ENCODE measurements at regions not wholly inside any gene's neighbourhood (a gene's known extent, or its start where the extent isn't known, plus 50 kb on each side); places are given as distances from the start of the nearest gene placed in this dataset.

GRCh38 chr11:69563306-69563705 is 77.7 kb upstream of the CCND1 start:
- DNase-seq (no peak), ATAC-seq (replicated peaks) (no peak)
- no peak overlapping the region for H3K27ac Mint-ChIP-seq
- peaks cover 0 to 6% of the 10 kb centered on the region in 2 donors for H3K9me3 Mint-ChIP-seq
- peaks cover 8 to 9% of the 10 kb centered on the region in 2 donors for H3K27me3 Mint-ChIP-seq
- no peaks in the 10 kb centered on the region for H3K4me1 Mint-ChIP-seq
- H3K36me3 Mint-ChIP-seq = peaks cover 0 to 5% of the 10 kb centered on the region in 2 donors
- H3K4me3 Mint-ChIP-seq = no peak overlapping the region

- Mint-ChIP-seq H3K27me3 (peaks cover 14 to 15% of the 10 kb centered on the region in 2 donors), H3K27ac (no peak overlapping the region), H3K4me1 (no peaks in the 10 kb centered on the region), H3K9me3 (peaks cover 0 to 6% of the 10 kb centered on the region in 2 donors), H3K4me3 (no peak overlapping the region), H3K36me3 (peaks cover 0 to 5% of the 10 kb centered on the region in 2 donors)
- DNase-seq = no peak
- ATAC-seq (replicated peaks) = no peak
These were observed 76.8 kb upstream of the CCND1 start for GRCh38 chr11:69563946-69564775.

DNA sequence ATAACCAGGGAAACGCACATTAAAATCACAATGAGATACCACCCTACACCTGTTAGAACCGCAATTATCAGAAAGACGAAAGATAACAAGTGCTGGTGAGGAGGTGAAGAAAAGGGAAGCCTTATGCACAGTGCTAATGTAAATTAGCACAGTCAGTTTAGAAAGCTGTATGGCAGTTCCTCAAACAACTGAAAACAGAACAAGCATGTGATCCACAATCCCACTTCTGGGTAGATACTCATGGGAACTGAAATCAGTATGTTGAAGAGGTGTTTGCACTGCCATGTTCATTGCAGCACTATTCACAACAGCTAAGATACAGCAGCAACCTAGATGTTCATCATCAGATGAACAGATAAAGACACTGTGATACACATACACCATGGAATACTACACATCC is 75.0 kb upstream of the CCND1 start:
- no peaks in the 10 kb centered on the region for H3K4me1 Mint-ChIP-seq
- no peak for DNase-seq
- H3K36me3 Mint-ChIP-seq = peaks cover 0 to 5% of the 10 kb centered on the region in 2 donors
- H3K27me3 Mint-ChIP-seq = peaks cover 14 to 23% of the 10 kb centered on the region in 2 donors
- peaks cover 0 to 6% of the 10 kb centered on the region in 2 donors for H3K9me3 Mint-ChIP-seq
- peak; percentile 42 to 51 for ATAC-seq (replicated peaks)
- no peak overlapping the region for H3K27ac Mint-ChIP-seq
- no peak overlapping the region for H3K4me3 Mint-ChIP-seq

DNA sequence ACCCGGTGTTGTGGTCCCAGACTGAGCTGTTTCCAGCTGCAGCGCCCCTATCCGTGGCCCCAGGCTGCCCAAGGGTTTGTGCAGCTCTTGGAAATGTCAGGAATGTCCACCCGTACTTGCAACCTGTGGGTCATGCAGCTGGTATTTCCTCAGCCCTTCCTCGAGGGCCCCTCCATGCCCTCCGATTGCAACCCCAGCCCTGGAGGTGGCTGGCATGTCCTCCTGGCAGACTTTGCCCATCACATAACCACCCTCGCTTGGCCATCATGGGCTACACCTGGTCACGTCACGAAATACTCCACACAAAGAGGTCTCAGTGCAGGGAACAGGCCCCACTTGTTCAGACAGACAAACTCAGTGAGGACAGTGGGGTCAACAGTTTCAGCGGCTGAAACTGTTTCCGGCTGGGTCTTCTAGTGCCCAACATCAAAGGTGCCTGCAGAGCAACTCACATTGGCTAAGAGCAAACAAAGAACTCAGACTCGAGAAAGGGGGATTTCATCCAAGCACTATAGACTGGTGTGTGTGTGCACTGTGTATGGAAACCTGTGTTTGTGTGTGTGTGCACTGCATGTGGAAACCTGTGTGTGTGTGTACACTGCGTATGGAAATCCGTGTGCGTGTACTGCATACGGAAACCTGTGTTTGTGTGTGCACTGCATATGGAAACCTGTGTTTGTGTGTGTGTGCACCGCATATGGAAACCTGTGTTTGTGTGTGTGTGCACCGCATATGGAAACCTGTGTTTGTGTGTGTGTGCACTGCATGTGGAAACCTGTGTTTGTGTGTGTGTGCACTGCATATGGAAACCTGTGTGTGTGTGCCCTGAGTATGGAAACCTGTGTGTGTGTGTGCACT is 72.8 kb upstream of the CCND1 start:
- no peak for DNase-seq
- Mint-ChIP-seq H3K27me3 (peaks cover 27 to 28% of the 10 kb centered on the region in 2 donors), H3K4me3 (no peak overlapping the region), H3K27ac (no peak overlapping the region), H3K9me3 (peaks cover 0 to 4% of the 10 kb centered on the region in 2 donors), H3K36me3 (no peaks in the 10 kb centered on the region), H3K4me1 (no peaks in the 10 kb centered on the region)
- no peak for ATAC-seq (replicated peaks)

DNA sequence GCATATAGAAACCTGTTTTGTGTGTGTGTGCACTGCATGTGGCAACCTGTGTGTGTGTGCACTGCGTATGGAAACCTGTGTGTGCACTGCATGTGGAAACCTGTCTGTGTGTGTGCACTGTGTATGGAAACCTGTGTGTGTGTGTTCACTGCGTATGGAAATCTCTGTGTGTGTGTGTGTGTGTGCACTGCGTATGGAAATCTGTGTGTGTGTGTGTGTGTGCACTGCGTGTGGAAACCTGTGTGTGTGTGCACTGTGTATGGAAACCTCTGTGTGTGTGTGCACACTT is 72.2 kb upstream of the CCND1 start:
- H3K27ac Mint-ChIP-seq = no peak overlapping the region
- ATAC-seq (replicated peaks) = no peak
- no peak overlapping the region for H3K4me3 Mint-ChIP-seq
- H3K4me1 Mint-ChIP-seq = no peaks in the 10 kb centered on the region
- peaks cover 28% of the 10 kb centered on the region in 2 donors for H3K27me3 Mint-ChIP-seq
- no peak for DNase-seq
- no peaks in the 10 kb centered on the region for H3K36me3 Mint-ChIP-seq
- peaks cover 0 to 4% of the 10 kb centered on the region in 2 donors for H3K9me3 Mint-ChIP-seq

DNA sequence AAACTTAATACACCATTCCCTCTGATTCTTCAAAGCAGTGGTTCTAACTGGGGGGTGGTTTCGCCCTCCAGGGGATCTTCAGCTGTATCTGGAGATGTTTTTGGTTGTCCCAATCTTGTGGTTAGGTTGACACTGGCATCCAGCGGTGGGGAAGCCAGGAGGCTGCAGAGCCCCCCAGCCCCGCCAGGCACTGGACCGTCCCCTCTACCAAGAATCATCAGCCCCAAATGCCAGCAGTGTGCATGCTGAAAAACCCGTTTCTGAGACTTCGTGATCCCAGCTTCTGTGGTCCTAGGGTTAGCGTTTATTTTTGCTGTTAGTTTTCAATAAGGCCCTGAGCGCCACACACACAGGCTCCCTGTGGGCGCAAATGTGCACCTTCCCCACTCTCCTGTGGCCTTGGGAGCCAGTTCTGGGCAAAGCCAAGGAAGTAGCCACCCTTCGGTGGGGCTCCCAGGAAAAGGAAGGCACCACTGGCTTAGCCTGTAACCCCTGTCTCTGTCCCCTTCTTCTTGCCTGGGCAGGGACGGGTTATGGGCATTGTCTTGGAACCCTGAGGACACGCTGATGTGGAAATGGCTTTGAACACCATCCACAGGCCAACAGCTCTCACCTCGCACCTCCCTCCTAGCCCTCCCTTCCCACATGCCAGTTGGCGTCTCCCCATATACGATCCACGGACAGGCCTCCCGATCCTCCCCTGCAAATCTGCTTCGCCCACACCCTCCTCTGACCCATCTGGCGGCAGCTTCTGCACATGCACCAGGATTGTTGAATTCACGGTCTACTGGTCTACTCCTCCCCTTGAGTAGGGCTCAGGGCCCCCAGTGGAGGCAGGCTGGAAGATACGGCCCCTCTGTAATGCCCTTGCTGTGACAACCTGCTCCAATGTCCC is 71.4 kb upstream of the CCND1 start:
- no peak for DNase-seq
- Mint-ChIP-seq H3K27me3 (peaks cover 24 to 28% of the 10 kb centered on the region in 2 donors), H3K9me3 (peaks cover 0 to 4% of the 10 kb centered on the region in 2 donors), H3K4me3 (no peak overlapping the region), H3K27ac (no peak overlapping the region), H3K36me3 (no peaks in the 10 kb centered on the region), H3K4me1 (no peaks in the 10 kb centered on the region)
- no peak for ATAC-seq (replicated peaks)

- Mint-ChIP-seq H3K27me3 (peaks cover 35 to 53% of the 10 kb centered on the region in 2 donors), H3K4me3 (no peak overlapping the region), H3K36me3 (no peaks in the 10 kb centered on the region), H3K9me3 (no peaks in the 10 kb centered on the region), H3K27ac (no peak overlapping the region), H3K4me1 (no peaks in the 10 kb centered on the region)
- no peak for DNase-seq
- no peak for ATAC-seq (replicated peaks)
These were observed 68.6 kb upstream of the CCND1 start for GRCh38 chr11:69572233-69572860.

DNA sequence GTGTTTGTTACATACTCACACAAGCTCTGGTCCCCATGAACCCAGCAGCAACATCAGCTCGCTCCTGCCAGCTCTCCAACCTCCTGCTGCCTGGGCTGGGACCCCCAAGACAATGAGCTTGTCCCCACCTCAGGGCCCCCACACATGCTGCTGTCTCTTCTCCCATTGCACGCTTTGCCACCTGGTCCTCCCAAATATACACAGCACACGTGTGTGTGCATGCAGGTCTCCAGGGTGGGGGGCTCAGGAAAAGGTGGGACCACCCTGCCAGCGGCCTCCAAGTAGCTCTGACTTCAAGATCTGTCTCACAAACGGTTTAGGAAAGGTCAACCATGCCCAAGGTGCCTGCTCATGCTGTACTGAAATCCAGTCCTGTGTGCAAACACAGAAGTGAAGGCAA is 68.1 kb upstream of the CCND1 start:
- peaks cover 39 to 58% of the 10 kb centered on the region in 2 donors for H3K27me3 Mint-ChIP-seq

GRCh38 chr11:69573761-69574607 is 67.0 kb upstream of the CCND1 start:
- Mint-ChIP-seq H3K36me3 (no peaks in the 10 kb centered on the region), H3K4me1 (no peaks in the 10 kb centered on the region), H3K9me3 (no peaks in the 10 kb centered on the region), H3K4me3 (no peak overlapping the region), H3K27ac (no peak overlapping the region), H3K27me3 (peaks cover 35 to 56% of the 10 kb centered on the region in 2 donors)
- ATAC-seq (replicated peaks) (no peak), DNase-seq (no peak)

More for the DNA sequence above, 68.1 kb upstream of the CCND1 start:
- no peaks in the 10 kb centered on the region for H3K4me1 Mint-ChIP-seq
- H3K36me3 Mint-ChIP-seq = no peaks in the 10 kb centered on the region
- no peak for DNase-seq
- H3K9me3 Mint-ChIP-seq = no peaks in the 10 kb centered on the region
- no peak overlapping the region for H3K4me3 Mint-ChIP-seq
- H3K27ac Mint-ChIP-seq = no peak overlapping the region
- no peak for ATAC-seq (replicated peaks)

- ATAC-seq (replicated peaks) (no peak), DNase-seq (no peak)
- no peak overlapping the region for H3K27ac Mint-ChIP-seq
- no peaks in the 10 kb centered on the region for H3K36me3 Mint-ChIP-seq
- H3K9me3 Mint-ChIP-seq = no peaks in the 10 kb centered on the region
- peaks cover 34 to 51% of the 10 kb centered on the region in 2 donors for H3K27me3 Mint-ChIP-seq
- H3K4me1 Mint-ChIP-seq = no peaks in the 10 kb centered on the region
- no peak overlapping the region for H3K4me3 Mint-ChIP-seq
These were observed 66.2 kb upstream of the CCND1 start for GRCh38 chr11:69574608-69575255.

DNA sequence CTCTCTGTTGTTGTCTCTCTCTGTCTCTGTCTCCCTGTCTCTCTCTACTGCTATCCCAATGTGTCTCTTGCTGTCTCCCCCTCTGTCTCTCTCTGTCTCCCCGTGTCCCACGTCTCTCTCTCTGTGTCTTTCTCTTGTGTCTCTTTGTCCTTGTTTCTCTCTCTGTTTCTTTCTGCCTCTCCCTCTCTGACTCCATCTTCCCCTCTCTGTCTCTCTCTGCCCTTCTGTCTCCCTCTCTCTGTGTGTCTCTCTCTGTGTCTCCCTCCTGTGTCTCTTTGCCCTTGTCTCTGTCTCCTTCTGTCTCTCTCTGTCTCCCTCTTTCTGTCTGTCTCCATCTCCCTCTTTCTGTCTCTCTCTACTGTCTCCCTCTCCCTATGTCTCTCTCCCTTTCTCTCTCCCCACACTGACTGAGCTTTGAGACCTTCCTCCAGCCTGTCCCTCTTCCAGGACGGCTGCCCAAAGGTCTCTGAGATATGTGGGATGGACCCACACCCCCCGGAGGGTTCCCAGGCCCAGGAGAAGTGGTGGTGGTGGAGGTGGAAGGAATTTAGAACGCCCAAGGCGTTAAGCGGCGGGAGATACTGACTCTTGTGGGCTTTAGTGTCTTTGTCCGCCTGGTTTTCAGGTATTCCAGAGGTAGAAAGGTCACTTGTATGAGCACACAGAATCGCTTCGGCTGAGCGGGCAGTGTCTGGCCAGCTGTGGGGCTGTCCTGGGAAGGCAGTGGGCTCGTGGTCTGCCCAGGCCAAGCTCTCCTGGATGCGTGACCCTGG is 65.5 kb upstream of the CCND1 start:
- Mint-ChIP-seq H3K4me3 (no peak overlapping the region), H3K9me3 (no peaks in the 10 kb centered on the region), H3K4me1 (no peaks in the 10 kb centered on the region), H3K27ac (no peak overlapping the region), H3K27me3 (peaks cover 26 to 46% of the 10 kb centered on the region in 2 donors), H3K36me3 (no peaks in the 10 kb centered on the region)
- DNase-seq (no peak), ATAC-seq (replicated peaks) (no peak)

- peaks cover 24 to 46% of the 10 kb centered on the region in 2 donors for H3K27me3 Mint-ChIP-seq
- H3K4me3 Mint-ChIP-seq = no peak overlapping the region
- H3K4me1 Mint-ChIP-seq = no peaks in the 10 kb centered on the region
- DNase-seq = no peak
- no peaks in the 10 kb centered on the region for H3K9me3 Mint-ChIP-seq
- no peak overlapping the region for H3K27ac Mint-ChIP-seq
- no peak for ATAC-seq (replicated peaks)
- H3K36me3 Mint-ChIP-seq = no peaks in the 10 kb centered on the region
These were observed 64.7 kb upstream of the CCND1 start for GRCh38 chr11:69576069-69576782.
